IMR-90 (cell line): ENCODE measurements at regions not wholly inside any gene's neighbourhood (a gene's known extent, or its start where the extent isn't known, plus 50 kb on each side); places are given as distances from the start of the nearest gene placed in this dataset.

Experiments used
- CTCF ChIP-seq: conservative IDR thresholded peaks from 2 replicates; pipeline ENCODE4 v1.5.1; 2012; ENCODE audit warnings: mild to moderate bottlenecking, low read depth, low read length, improper control_type of control experiment
- POLR2A ChIP-seq: IDR thresholded peaks from 2 replicates; pipeline ENCODE4 v1.6.1; 2012; ENCODE audit warnings: mild to moderate bottlenecking, low read depth, low read length

- TF ChIP-seq CTCF (no peak), POLR2A (no peak)
Measured at GRCh38 chr6:135644394-135644793, 146.9 kb upstream of the AHI1 start.
